HT-29 (cell line): ENCODE measurements at regions not wholly inside any gene's neighbourhood (a gene's known extent, or its start where the extent isn't known, plus 50 kb on each side); places are given as distances from the start of the nearest gene placed in this dataset.
"Not testable (repeated sequence)": the region's sequence is repeated elsewhere in the genome, so short reads cannot be mapped to it uniquely, and the experiment has no call there.

Experiments used
- DNase-seq: peaks from one replicate; pipeline ENCODE4 v3.0.0-alpha.2; 2015; ENCODE audit warnings: low spot score

GRCh38 chr6:30807566-30807965 is 63.2 kb upstream of the IER3 start:
- DNase-seq: not testable (repeated sequence)

GRCh38 chr6:30806581-30807183 is 62.3 kb upstream of the IER3 start:
- DNase-seq: no peak

GRCh38 chr6:30804333-30804732 is 60.0 kb upstream of the IER3 start:
- DNase-seq: no peak

- no peak for DNase-seq
Measured at GRCh38 chr6:30802731-30803130, 58.4 kb upstream of the IER3 start.

GRCh38 chr6:30801950-30802349 is 57.6 kb upstream of the IER3 start:
- no peak for DNase-seq

GRCh38 chr6:30800871-30801270 is 56.5 kb upstream of the IER3 start:
- no peak for DNase-seq

DNA sequence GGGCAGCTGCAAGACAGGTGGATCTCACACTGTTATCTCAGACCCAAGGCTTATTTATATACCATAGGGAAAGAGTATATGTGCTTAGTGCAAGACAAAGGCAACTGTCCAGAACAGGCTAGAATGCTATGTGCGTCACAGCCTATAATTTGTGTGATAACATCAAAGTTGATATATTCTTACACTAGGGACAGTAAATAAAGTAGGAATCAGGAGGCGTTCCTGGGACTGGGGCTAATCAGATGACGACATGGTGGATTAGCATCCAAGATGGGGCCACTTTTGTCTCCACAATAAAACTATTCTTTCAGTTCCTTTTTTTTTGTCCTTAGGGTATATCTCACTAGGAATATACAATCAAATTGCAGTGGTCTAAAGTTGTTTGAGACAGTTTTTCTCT is 54.9 kb upstream of the IER3 start:
- no peak for DNase-seq

GRCh38 chr6:30798494-30798893 is 54.1 kb upstream of the IER3 start:
- DNase-seq: no peak

DNA sequence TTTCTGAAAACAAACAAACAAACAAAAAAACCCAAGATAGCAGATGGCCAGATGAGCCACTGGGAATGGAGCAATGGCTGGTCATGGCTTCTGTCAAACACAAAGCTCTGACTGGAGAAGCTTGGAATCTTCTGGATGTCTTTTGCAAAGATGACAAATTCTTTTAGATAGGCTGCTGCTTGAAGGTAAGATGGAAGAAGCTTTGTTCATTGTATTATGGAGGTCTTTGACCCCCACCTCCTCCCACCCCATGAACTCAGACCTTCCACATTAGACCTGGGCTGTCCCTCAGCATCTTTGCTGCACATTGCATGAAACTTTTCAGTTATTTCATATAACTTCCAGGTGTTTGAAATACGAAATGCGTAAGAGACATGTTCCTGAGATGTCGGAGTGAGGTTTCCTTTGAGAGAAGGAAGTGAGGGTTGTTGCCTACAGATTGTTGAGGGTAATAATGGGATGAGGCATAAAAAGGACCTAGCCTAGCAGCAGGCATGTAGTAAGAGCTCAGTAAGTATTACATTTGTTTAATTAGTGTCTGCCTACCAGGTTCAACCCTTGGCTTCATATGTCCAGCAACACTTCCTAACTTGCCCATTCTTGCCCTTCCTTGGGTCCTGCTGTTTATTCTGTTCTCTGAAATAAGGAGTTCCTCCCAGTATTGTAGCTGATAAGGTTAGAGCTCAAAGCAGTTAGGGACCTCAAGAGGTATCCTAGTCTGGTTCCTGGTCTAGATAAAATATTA is 51.4 kb upstream of the IER3 start:
- DNase-seq: no peak
